ENCODE measurements at regions not wholly inside any gene's neighbourhood (a gene's known extent, or its start where the extent isn't known, plus 50 kb on each side); places are given as distances from the start of the nearest gene placed in this dataset.

GRCh38 chr5:174281855-174282254 is 236.3 kb downstream of the NSG2 start:
- TF ChIP-seq POLR2AphosphoS5 (IDR thresholded peaks at IDR 0.05; ENCODE audit: borderline replicate concordance, low read depth, low read length) (no peak), EZH2 (IDR thresholded peaks at IDR 0.05) (no peak), FOXP2 (optimal IDR thresholded peaks at IDR 0.05; ENCODE audit: control extremely low read depth, extremely low read length, insufficient read depth) (no peak)
